Adrenal gland (tissue), 5 donors: ENCODE measurements at regions not wholly inside any gene's neighbourhood (a gene's known extent, or its start where the extent isn't known, plus 50 kb on each side); places are given as distances from the start of the nearest gene placed in this dataset.

Experiments used
- CTCF ChIP-seq, 6 experiments: fragments of 450-650 bp in 4 of 6; fragments of 200-600 bp in 2 of 6; sonication (generic) in 1 of 6; IDR thresholded peaks; 1 replicate in 5 of 6; 2 replicates in 1 of 6; pipeline versions ENCODE4 v1.5.1 to v1.8.0; 2016 to 2021; ENCODE audit warnings: antibody characterized with exemption in 6 of 6, mild to moderate bottlenecking in 2 of 6, moderate library complexity in 1 of 6
- POLR2A ChIP-seq, 2 donors: fragments of 450-650 bp; IDR thresholded peaks; one replicate each; pipeline ENCODE4 v1.6.1; 2017; ENCODE audit warnings: antibody characterized with exemption in 2 of 2, mild to moderate bottlenecking in 2 of 2, moderate library complexity in 1 of 2
- donor health status: DM: no; HTN: no; CAD: no.

GRCh38 chr7:138396251-138397070 lies 63.6 kb upstream of the TRIM24 start:
- no peak for TF ChIP-seq POLR2A (IDR thresholded peaks at IDR 0.05)
- TF ChIP-seq CTCF (IDR thresholded peaks at IDR 0.05), result no peak
